ENCODE measurements at regions not wholly inside any gene's neighbourhood (a gene's known extent, or its start where the extent isn't known, plus 50 kb on each side); places are given as distances from the start of the nearest gene placed in this dataset.

- DNase-seq (ENCODE audit: low read depth in 4 of 4, low spot score in 3 of 4) = no peak
These were observed 61.6 kb downstream of the LSM5 start for GRCh38 chr7:32428546-32428945.

- DNase-seq (ENCODE audit: low read depth in 4 of 4, low spot score in 3 of 4) = peak; percentile 64 to 78 (median 76)
These were observed 62.4 kb downstream of the LSM5 start for GRCh38 chr7:32427769-32428291.

- no peak for DNase-seq (ENCODE audit: low read depth in 4 of 4, low spot score in 3 of 4)
These were observed 73.3 kb downstream of the LSM5 start for GRCh38 chr7:32416846-32417245.

- DNase-seq (ENCODE audit: low read depth in 4 of 4, low spot score in 3 of 4) = no peak
These were observed 74.2 kb downstream of the LSM5 start for GRCh38 chr7:32415936-32416335.

- no peak for DNase-seq (ENCODE audit: low read depth in 4 of 4, low spot score in 3 of 4)
These were observed 74.7 kb downstream of the LSM5 start for GRCh38 chr7:32415519-32415918.

- DNase-seq (ENCODE audit: low read depth in 4 of 4, low spot score in 3 of 4) = no peak
These were observed 77.7 kb downstream of the LSM5 start for GRCh38 chr7:32412471-32412870.

- DNase-seq (ENCODE audit: low read depth in 4 of 4, low spot score in 3 of 4) = no peak
These were observed 79.6 kb downstream of the LSM5 start for GRCh38 chr7:32410545-32410944.

GRCh38 chr7:32406386-32406785 is 83.8 kb downstream of the LSM5 start:
- DNase-seq (ENCODE audit: low read depth in 4 of 4, low spot score in 3 of 4) = no peak

- no peak for DNase-seq (ENCODE audit: low read depth in 4 of 4, low spot score in 3 of 4)
These were observed 86.5 kb downstream of the LSM5 start for GRCh38 chr7:32403463-32404229.

- no peak for DNase-seq (ENCODE audit: low read depth in 4 of 4, low spot score in 3 of 4)
These were observed 89.5 kb downstream of the LSM5 start for GRCh38 chr7:32400676-32401075.

GRCh38 chr7:32399311-32399710 is 90.9 kb downstream of the LSM5 start:
- no peak for DNase-seq (ENCODE audit: low read depth in 4 of 4, low spot score in 3 of 4)

- no peak for DNase-seq (ENCODE audit: low read depth in 4 of 4, low spot score in 3 of 4)
These were observed 95.0 kb downstream of the LSM5 start for GRCh38 chr7:32395168-32395567.

GRCh38 chr7:32393861-32394260 is 96.3 kb downstream of the LSM5 start:
- DNase-seq (ENCODE audit: low read depth in 4 of 4, low spot score in 3 of 4) = no peak

- DNase-seq (ENCODE audit: low read depth in 4 of 4, low spot score in 3 of 4) = no peak
These were observed 100.0 kb downstream of the LSM5 start for GRCh38 chr7:32390210-32390609.

GRCh38 chr7:32385316-32385956 is 104.7 kb downstream of the LSM5 start:
- no peak for DNase-seq (ENCODE audit: low read depth in 4 of 4, low spot score in 3 of 4)

- DNase-seq (ENCODE audit: low read depth in 4 of 4, low spot score in 3 of 4) = no peak
These were observed 109.1 kb downstream of the LSM5 start for GRCh38 chr7:32381024-32381601.

- no peak for DNase-seq (ENCODE audit: low read depth in 4 of 4, low spot score in 3 of 4)
These were observed 110.6 kb downstream of the LSM5 start for GRCh38 chr7:32379510-32380112.

- no peak for DNase-seq (ENCODE audit: low read depth in 4 of 4, low spot score in 3 of 4)
These were observed 111.2 kb downstream of the LSM5 start for GRCh38 chr7:32378988-32379387.

- no peak for DNase-seq (ENCODE audit: low read depth in 4 of 4, low spot score in 3 of 4)
These were observed 125.6 kb downstream of the LSM5 start for GRCh38 chr7:32364581-32364980.

- no peak for DNase-seq (ENCODE audit: low read depth in 4 of 4, low spot score in 3 of 4)
These were observed 130.1 kb downstream of the LSM5 start for GRCh38 chr7:32360127-32360526.

GRCh38 chr7:32357535-32358277 is 132.5 kb downstream of the LSM5 start:
- no peak for DNase-seq (ENCODE audit: low read depth in 4 of 4, low spot score in 3 of 4)
